ENCODE measurements at regions not wholly inside any gene's neighbourhood (a gene's known extent, or its start where the extent isn't known, plus 50 kb on each side); places are given as distances from the start of the nearest gene placed in this dataset.
"Not testable (repeated sequence)": the region's sequence is repeated elsewhere in the genome, so short reads cannot be mapped to it uniquely, and the experiment has no call there.

- H3K4me1 ChIP-seq (ENCODE audit: insufficient read depth, low read length); H3K27me3 ChIP-seq (ENCODE audit: insufficient read depth, low read length); H3K4me3 ChIP-seq (ENCODE audit: low read length); H2AFZ ChIP-seq (ENCODE audit: low read depth, low read length); H3K9me3 ChIP-seq (ENCODE audit: low read length): not testable (repeated sequence)
- H3K36me3 ChIP-seq (ENCODE audit: insufficient read depth, low read length): peaks cover 36% of the 10 kb centered on the region
Measured at GRCh38 chr22:25480868-25481267, 83.6 kb upstream of the GRK3 start.

GRCh38 chr22:25482091-25482760 lies 82.2 kb upstream of the GRK3 start:
- Histone ChIP-seq H3K36me3 (ENCODE audit: insufficient read depth, low read length) (peaks cover 36% of the 10 kb centered on the region), H3K4me1 (ENCODE audit: insufficient read depth, low read length) (no peaks in the 10 kb centered on the region), H2AFZ (ENCODE audit: low read depth, low read length) (no peak overlapping the region), H3K4me3 (ENCODE audit: low read length) (no peak overlapping the region), H3K27me3 (ENCODE audit: insufficient read depth, low read length) (no peaks in the 10 kb centered on the region), H3K9me3 (ENCODE audit: low read length) (peaks cover 4% of the 10 kb centered on the region)

DNA sequence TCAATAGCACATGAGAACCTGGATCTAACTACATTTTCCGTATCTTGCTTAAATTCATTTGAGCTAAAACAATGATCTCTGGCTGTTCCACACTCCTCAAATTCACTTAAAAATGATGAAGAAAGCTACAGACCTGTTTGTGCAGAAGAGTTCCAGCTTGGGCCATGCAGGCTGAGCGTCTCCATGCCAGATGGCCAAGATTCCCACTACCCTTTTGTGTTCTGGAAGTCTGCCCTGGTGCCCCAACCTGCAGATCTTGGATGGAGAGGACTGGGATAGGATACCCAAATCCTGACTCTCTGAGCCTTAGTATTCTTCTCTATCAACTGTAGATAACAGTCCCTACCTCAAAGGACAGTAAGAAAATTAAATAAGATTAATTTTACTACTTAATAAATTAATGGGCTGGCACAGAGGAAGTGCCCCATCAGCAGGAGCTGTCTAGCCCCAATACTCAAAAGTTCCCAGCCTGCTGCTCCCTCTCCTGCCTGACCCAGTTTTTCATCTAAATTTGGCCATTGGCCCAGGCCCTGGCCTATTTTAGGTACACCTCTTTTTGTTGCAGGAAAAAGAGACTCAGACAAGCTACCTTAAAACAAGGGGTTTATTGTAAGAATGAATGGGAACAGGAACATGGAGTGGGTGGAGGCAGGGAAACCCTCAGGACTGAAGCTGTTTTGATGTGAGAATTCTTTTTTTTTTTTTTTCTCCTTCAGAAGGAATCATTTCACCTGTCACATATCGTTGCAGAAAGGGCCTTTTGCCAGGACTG lies 81.4 kb upstream of the GRK3 start:
- H3K36me3 ChIP-seq (ENCODE audit: insufficient read depth, low read length): peaks cover 31% of the 10 kb centered on the region
- H3K4me3 ChIP-seq (ENCODE audit: low read length): no peak overlapping the region
- no peak overlapping the region for H2AFZ ChIP-seq (ENCODE audit: low read depth, low read length)
- H3K9me3 ChIP-seq (ENCODE audit: low read length): peaks cover 4% of the 10 kb centered on the region
- no peaks in the 10 kb centered on the region for H3K27me3 ChIP-seq (ENCODE audit: insufficient read depth, low read length)
- peaks cover 1% of the 10 kb centered on the region for H3K4me1 ChIP-seq (ENCODE audit: insufficient read depth, low read length)

GRCh38 chr22:25483931-25484330 lies 80.5 kb upstream of the GRK3 start:
- Histone ChIP-seq H2AFZ (ENCODE audit: low read depth, low read length) (no peak overlapping the region), H3K36me3 (ENCODE audit: insufficient read depth, low read length) (peaks cover 31% of the 10 kb centered on the region)

DNA sequence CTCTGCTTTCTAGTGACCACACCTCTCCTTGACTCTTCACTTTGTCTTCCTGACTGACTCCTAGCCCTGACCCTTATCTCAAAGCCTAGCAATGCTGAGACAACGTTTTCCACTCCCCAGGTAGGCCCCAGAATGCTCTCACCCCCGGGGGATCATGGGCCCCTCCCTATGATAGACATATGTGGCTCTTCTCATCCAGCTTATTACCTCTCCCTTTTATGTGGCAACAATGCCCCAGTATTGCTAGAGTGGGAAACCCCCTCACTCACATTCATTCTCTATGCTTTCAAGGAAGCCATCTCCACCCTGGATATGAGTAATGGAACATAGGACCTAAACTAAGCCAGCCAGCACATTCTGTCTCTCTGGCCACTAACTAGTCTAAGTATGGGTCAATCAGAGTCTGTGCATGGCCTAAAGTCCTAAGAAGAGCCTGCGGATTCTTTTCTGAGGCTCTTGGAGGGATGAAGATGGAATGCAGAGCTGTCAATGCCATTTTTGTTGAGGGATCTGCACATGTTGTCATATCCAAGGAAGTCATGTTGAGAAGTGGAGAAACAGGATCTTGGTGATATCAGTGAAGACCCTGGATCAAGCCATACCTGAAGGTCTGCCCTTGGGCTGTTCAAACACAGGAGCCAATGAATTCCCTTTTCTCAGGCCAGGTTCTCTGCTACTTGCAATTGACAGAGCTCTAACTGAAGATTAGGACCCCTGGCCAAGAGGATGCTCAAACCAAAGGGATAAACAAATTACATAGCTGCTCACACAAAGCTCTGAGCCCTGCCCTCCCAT lies 79.8 kb upstream of the GRK3 start:
- H3K27me3 ChIP-seq (ENCODE audit: insufficient read depth, low read length): no peaks in the 10 kb centered on the region
- H3K4me1 ChIP-seq (ENCODE audit: insufficient read depth, low read length): peaks cover 8% of the 10 kb centered on the region
- peaks cover 31% of the 10 kb centered on the region for H3K36me3 ChIP-seq (ENCODE audit: insufficient read depth, low read length)
- H3K9me3 ChIP-seq (ENCODE audit: low read length): peaks cover 4% of the 10 kb centered on the region
- no peak overlapping the region for H3K4me3 ChIP-seq (ENCODE audit: low read length)
- H2AFZ ChIP-seq (ENCODE audit: low read depth, low read length): no peak overlapping the region

More at GRCh38 chr22:25483931-25484330, 80.5 kb upstream of the GRK3 start:
- peaks cover 8% of the 10 kb centered on the region for H3K4me1 ChIP-seq (ENCODE audit: insufficient read depth, low read length)
- no peak overlapping the region for H3K4me3 ChIP-seq (ENCODE audit: low read length)
- H3K9me3 ChIP-seq (ENCODE audit: low read length): peaks cover 4% of the 10 kb centered on the region
- H3K27me3 ChIP-seq (ENCODE audit: insufficient read depth, low read length): no peaks in the 10 kb centered on the region

DNA sequence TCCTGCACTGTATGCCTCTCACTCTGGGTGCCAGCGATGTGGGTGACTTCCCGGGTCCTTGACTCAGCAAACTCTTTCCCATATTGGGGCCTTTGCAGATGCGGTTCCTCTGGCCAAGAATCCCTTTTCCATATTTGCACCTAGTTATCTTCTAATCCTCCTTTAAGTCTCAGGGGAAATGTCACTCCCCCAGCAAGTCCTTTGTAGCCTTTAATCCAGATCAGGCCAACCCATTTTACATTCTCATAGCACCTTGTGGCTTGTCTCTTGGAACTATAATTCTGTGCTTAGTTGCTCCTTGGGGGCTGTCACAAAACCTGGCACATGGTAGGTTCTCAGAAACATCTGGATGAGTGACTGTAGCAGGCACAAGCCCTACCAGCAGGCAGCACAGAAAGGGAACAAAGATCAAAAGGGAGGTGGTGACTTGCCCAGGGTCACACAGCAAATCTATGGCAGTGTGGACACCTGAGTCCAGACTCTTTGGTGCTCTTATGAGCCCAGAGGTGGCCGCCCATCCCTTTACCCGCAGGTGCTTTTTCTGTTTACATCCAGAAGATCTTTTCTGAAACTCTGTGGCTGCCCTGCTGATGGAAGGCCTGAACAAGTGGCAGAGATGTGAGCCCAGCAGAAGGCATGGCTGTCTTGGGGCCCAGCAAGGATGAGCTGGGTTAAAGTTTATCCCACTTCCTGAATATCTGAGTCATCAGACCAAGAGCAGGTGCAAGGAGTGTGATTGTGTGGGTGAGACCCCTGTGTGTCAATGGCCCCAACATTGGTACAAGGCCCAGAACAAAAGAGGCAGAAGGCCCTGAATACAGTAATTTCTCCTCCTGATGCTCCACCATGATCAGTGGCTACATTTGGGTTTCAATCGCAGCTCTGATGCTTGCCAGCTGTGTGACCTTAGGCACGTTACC lies 78.6 kb upstream of the GRK3 start:
- Histone ChIP-seq H3K4me3 (ENCODE audit: low read length) (no peak overlapping the region), H3K9me3 (ENCODE audit: low read length) (no peaks in the 10 kb centered on the region), H3K4me1 (ENCODE audit: insufficient read depth, low read length) (peaks cover 8% of the 10 kb centered on the region), H3K36me3 (ENCODE audit: insufficient read depth, low read length) (peaks cover 31% of the 10 kb centered on the region), H3K27me3 (ENCODE audit: insufficient read depth, low read length) (no peaks in the 10 kb centered on the region), H2AFZ (ENCODE audit: low read depth, low read length) (no peak overlapping the region)

DNA sequence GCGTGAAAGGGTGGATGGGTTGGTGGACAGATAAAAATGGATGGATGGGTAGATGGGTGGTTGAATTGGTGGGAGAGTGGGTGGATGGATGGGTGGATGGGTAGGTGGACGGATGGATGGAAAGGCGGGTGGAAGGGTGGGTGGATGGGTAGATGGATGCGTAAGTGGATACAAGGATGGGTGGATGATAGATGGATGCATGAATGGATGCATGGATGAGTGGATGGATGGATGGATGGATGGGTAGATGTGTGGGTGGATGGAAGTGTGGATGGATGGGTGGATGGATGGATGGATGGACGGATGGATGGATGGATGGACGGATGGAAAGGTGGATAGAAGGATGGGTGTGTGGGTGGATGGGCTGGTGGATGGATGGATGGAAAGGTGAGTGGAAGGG lies 77.0 kb upstream of the GRK3 start:
- Histone ChIP-seq H3K4me3 (ENCODE audit: low read length) (no peak overlapping the region), H3K27me3 (ENCODE audit: insufficient read depth, low read length) (no peaks in the 10 kb centered on the region), H3K9me3 (ENCODE audit: low read length) (no peaks in the 10 kb centered on the region), H2AFZ (ENCODE audit: low read depth, low read length) (no peak overlapping the region), H3K4me1 (ENCODE audit: insufficient read depth, low read length) (peaks cover 8% of the 10 kb centered on the region), H3K36me3 (ENCODE audit: insufficient read depth, low read length) (peaks cover 26% of the 10 kb centered on the region)

GRCh38 chr22:25488244-25489020 lies 76.0 kb upstream of the GRK3 start:
- H3K4me3 ChIP-seq (ENCODE audit: low read length): no peak overlapping the region
- no peaks in the 10 kb centered on the region for H3K27me3 ChIP-seq (ENCODE audit: insufficient read depth, low read length)
- no peaks in the 10 kb centered on the region for H3K9me3 ChIP-seq (ENCODE audit: low read length)
- H3K36me3 ChIP-seq (ENCODE audit: insufficient read depth, low read length): peaks cover 23% of the 10 kb centered on the region
- peaks cover 8% of the 10 kb centered on the region for H3K4me1 ChIP-seq (ENCODE audit: insufficient read depth, low read length)
- H2AFZ ChIP-seq (ENCODE audit: low read depth, low read length): no peak overlapping the region

- Histone ChIP-seq H3K9me3 (ENCODE audit: low read length) (no peaks in the 10 kb centered on the region), H2AFZ (ENCODE audit: low read depth, low read length) (no peak overlapping the region), H3K4me3 (ENCODE audit: low read length) (no peak overlapping the region), H3K36me3 (ENCODE audit: insufficient read depth, low read length) (peaks cover 8% of the 10 kb centered on the region), H3K27me3 (ENCODE audit: insufficient read depth, low read length) (no peaks in the 10 kb centered on the region), H3K4me1 (ENCODE audit: insufficient read depth, low read length) (peaks cover 8% of the 10 kb centered on the region)
Measured at GRCh38 chr22:25489947-25490346, 74.5 kb upstream of the GRK3 start.

- Histone ChIP-seq H3K27me3 (ENCODE audit: insufficient read depth, low read length) (no peaks in the 10 kb centered on the region), H3K4me3 (ENCODE audit: low read length) (no peak overlapping the region), H2AFZ (ENCODE audit: low read depth, low read length) (no peak overlapping the region), H3K9me3 (ENCODE audit: low read length) (no peaks in the 10 kb centered on the region), H3K36me3 (ENCODE audit: insufficient read depth, low read length) (peaks cover 2% of the 10 kb centered on the region), H3K4me1 (ENCODE audit: insufficient read depth, low read length) (peaks cover 8% of the 10 kb centered on the region)
Measured at GRCh38 chr22:25490896-25491295, 73.6 kb upstream of the GRK3 start.

GRCh38 chr22:25492162-25492561 lies 72.3 kb upstream of the GRK3 start:
- H3K36me3 ChIP-seq (ENCODE audit: insufficient read depth, low read length): peaks cover 2% of the 10 kb centered on the region
- no peak overlapping the region for H3K4me3 ChIP-seq (ENCODE audit: low read length)
- H3K4me1 ChIP-seq (ENCODE audit: insufficient read depth, low read length): peaks cover 8% of the 10 kb centered on the region
- no peaks in the 10 kb centered on the region for H3K27me3 ChIP-seq (ENCODE audit: insufficient read depth, low read length)
- H2AFZ ChIP-seq (ENCODE audit: low read depth, low read length): no peak overlapping the region
- no peaks in the 10 kb centered on the region for H3K9me3 ChIP-seq (ENCODE audit: low read length)
